ENCODE measurements at regions not wholly inside any gene's neighbourhood (a gene's known extent, or its start where the extent isn't known, plus 50 kb on each side); places are given as distances from the start of the nearest gene placed in this dataset.
"Not testable (repeated sequence)": the region's sequence is repeated elsewhere in the genome, so short reads cannot be mapped to it uniquely, and the experiment has no call there.

DNA sequence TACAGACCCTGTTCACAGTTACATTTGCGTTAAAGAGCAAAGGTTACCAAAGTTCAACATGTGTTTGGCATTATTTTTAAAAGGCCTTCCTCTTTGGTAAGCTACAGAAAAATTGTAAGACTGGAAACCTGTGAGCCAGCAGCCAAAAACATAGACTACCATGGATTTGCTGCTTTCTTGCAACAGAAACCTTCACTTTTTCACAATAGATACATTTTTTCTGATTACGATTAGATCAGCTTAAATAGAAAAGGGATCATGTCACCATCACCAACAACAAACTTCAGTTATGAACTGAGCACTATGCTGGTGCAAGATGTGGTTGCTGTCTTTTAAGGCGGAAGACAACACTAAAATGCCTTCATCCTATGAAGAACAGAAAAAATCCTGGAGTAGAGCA, 112.3 kb upstream of the MARCKS start:
- no peak for DNase-seq

DNA sequence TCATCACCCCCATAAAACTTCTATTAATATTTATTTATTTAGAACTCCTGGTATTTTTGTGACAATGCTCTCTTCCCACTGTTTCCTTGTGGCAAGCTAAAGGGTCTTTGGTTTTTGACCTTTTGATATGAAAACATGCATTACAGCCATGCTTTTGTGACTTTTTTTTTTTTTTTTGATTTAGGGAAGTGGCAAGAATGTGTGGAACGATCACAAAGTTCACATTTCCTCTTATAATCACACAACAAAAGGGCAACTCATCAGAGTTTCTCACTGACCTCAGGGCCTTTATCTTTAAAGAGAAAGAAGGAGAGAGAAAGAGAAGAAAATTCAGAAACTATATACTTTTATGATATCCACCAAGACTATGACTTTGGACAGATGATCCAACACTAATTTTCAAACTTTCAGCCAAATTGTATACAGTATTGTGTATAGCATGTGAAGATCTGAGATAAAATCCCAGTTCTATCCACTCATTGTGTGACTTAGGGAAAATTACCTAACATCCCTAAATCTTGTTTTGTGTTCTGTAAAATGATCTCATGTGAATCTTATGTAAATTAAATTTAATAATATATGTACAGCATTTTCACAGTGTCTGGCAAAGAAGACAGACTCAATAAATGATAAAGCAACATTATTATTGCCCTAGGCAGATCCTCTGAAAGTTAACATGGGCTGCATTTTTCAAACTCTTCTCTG, 106.8 kb upstream of the MARCKS start:
- no peak for DNase-seq

DNA sequence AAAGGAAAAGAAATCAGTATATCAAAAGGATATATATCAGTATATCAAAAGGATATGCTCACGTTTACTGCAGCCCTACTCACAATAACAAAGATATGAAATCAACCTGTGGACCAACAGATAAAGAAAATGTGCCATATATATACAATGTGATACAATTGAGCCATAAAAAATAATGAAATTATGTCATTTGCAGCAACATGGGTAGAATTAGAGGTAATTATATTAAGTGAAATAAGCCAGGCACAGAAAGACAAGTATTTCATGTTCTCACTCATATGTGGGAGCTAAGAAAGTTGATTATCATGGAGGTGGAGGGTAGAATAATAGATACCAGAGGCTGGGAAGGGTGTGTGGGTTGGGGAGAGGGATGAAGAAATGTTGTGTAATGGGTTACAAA, 102.9 kb upstream of the MARCKS start:
- no peak for DNase-seq

DNA sequence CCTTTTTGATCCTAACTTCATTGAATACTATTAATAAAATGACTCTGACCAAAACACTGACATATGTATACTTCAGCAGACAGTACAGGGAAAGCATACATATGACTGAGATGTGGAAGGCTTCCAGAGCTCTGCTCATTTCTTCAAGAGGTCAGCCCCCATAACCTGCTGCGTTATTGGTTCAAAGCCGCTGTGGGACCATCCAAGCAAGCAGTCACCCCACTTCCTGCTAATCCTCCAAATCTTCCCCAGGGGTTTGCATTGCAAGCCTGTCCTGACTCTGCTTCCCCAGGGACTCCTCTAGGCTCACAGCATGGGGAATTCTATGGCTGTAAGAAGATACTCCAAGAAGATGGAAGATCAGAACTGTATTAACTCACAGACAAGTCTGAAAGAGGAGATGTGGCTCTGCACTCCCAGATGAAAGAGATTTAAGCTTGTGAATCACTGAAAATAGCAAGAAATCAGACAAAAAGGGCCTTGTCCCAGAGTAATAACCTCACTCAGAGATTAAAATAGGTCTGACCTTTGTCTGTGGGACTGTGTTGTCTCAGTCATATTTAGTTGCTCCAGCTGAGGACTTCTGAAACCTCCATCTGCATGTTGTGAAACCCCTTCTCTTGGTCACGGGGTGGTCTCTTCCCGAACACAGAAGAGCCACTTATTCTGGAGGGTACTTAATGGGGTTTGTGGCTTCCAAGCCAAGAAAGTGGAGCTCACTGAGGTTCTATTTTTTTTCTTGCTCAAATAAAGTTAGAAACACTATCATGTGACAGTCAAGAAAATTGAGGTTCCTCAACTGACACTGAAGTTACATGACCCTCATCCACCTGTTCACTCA, 101.5 kb upstream of the MARCKS start:
- DNase-seq: peak; percentile 9

DNA sequence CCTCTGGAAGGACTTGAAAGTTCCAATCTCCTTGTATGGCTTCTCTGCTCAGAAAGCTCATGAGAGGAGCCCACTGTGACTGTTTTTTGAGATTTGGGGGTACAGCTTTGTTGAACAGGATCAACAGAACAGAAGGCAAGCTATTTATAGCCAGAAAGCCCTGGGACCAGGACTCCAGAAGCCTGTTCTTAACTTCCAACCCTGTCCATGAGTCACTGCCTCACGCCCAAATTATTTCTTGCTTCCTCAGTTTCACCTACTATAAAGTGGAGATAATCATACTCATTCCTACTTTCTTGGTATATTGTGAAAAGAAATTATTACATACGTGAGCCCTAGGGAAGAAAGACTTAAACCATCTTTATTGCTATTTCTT, 100.9 kb upstream of the MARCKS start:
- no peak for DNase-seq

DNA sequence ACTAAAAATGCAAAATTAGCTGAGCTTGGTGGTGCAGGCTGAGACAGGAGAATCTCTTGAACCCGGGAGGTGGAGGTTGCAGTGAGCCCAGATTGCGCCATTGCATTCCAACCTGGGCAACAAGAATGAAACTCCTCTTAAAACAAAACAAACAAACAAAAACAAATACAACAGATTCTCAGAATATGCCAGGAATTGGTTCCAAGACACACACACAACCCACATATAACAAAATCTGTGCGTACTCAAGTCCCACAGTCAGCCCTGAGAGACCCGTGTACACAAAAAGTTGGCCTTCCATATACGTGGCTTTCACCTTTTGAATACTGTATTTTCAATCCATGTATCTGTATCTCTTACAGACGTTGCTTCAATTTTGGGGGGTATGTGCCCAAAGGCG, 98.9 kb upstream of the MARCKS start:
- DNase-seq: no peak

DNA sequence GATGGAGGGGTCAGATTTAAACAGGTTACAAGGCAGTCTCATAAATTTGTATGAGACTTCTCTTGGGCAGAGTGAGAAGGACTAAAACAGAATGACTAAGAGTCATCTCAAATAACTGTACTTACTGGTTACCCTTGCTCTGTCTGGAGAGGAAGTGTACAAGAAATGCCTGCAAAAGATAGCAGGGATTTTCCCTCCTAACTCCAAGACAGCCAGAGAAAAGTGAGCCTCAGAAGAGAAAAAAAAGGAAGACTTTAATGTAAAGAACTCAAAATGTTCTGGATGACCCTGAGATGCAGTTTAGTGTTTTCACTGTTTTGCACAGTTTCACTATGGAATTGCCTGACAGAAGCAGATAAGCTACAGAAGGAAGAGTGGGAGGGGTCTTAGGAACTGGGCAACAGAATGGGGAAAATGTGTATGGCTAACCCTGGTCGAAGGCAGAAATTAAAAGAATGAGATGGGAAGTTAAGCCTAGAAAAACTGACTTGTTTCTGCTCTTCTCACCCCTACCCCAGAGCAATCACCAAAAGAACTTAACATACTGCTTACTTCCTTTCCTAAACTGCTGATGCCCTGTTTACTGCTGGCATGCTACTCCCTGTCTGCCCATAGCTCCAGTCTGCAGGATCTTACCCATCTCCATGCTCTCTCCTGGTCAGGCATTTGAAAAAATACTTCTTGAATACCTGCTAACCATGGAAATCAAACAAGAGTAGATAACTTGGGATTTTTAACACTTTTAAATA, 98.1 kb upstream of the MARCKS start:
- DNase-seq: no peak

DNA sequence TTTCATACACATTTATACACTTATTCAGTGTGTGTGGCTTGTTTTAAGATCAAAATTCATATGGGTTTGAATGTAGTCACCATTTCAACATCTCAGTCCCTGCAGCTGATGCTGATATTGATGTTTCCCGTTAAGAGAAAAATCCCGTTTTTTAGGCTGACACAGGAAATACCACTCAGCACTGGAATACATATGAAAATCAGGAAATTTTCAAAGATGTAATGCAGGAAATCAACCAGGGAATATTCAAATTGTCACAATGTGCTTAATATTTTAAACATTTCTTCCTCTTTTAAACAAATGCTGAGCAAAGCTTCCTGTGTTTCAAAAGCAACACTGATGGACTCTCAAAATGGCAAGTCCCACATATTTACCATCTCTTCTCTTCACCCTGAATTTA, 94.5 kb upstream of the MARCKS start:
- no peak for DNase-seq

DNA sequence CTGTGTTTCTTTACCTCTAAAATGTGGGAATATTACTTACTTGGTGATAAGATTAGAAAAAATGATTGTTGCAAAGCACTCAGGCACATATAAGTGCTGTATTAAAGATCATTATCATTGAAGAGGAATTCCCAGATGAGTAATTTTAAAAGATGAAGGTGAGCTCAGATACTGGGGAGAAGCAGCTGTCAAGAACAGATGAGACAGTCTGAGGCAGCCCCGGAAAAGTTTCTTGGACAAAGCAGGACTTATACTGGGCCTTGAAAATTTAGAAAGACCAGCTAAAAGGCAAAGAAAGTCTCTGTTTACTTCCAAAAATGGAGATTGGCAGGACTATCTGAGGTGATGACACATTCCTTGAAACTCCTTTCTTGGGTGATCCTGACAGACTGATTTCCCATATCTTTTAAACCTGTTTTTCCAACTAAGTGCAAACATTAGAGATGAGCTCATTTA, 93.8 kb upstream of the MARCKS start:
- DNase-seq: no peak

DNA sequence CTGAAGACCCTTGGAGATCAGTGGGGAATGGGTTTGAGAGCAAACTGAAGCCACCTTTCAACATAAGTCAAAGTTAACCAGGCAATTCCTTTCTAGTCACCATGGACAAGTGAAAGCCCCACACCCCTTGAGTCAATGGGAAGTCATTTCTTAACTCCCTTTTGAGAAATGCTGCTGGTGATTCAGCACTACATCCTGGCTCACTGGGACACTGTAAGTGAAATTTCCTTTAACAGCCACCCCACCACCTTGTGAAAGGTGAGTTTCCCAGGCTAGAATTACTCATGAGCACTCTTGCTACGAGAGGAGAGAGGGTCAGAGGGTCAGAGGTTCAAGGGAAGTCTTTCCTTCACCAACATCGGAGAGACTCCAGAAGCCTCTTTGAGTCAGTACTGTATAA, 93.3 kb upstream of the MARCKS start:
- DNase-seq: no peak

DNA sequence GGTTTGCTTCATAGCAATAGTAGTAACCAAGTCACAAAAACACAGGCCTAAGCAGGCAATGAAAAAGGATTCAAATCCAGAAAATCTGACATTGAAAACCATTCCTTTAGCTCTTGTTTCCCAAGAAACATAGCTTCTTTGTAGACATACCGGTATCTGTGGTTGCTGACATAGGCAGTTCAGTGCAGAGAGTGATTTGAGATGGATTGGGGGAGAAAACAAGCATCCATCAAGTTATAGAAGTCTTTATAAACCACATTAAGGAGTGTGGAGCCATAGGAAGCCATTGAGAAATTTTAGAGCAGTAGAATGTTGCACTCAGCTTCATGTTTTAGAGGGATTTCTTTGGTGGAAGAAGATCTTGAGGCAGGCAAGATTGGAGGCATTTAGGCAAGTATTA, 91.2 kb upstream of the MARCKS start:
- DNase-seq: no peak

DNA sequence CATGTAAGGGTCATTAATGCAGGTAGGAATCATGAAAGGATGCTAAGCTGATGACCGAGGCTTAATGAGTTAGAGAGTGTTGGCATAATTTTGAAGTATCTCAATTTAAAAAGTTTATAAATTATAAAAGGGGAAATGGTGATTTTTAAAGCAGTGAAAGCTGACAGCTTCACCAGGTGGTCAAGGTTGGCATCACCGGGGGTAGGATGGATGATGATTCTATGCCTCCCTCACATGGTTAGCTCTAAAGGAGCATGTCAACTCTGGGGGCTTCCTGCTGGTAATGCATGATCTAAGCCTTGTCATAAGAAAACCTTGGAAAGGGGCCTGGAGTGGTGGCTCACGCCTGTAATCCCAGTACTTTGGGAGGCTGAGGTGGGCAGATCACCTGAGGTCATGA, 89.2 kb upstream of the MARCKS start:
- DNase-seq: no peak

DNA sequence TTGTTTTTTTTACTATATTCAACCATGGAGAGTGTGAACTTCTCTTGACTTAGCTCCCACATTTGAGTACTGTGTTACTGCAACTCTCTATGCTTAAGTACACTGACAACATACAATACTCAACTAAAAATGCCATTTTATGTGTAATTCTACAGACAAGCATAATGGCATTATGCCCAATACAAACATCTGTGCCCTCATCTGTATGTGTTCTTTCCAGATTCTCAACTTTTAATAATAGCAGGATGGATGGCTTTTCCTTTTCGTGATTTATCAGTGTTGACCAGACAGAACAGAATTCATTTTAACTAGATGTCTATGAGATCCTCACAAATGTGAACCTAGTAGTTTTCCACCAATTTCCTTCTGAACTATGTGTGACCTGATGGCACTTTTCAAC, 84.2 kb upstream of the MARCKS start:
- no peak for DNase-seq

DNA sequence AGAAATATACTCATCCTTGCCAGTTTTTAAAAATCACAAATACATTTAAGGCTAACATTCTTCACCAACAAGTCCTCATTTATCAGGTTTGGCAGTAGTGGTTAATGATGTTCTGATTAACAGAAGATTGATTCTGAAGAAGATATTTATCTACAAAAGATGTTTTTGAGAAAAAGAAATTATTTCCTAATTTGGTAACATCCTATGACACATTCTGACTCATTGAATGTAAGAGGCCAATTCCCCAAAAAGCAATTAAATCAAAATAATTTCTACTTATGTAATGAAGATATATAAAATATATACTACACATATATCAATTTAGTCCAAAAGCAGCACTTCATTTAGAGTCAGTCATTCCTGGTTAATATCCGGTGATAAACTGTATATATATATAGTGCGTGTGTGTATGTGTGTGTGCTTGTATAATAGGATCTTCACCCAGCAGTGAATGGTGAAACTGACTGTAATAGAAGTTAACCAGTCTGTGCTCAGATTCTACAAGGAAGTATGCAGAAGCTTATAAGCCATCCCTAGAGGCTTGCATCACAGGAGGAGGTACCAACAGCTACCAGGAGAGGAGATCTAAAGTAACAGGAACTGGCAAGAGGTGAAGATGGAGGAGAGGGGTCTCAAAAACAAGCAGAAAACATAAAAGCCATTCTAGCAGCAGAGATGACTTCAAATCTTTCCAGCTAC, 82.9 kb upstream of the MARCKS start:
- no peak for DNase-seq

DNA sequence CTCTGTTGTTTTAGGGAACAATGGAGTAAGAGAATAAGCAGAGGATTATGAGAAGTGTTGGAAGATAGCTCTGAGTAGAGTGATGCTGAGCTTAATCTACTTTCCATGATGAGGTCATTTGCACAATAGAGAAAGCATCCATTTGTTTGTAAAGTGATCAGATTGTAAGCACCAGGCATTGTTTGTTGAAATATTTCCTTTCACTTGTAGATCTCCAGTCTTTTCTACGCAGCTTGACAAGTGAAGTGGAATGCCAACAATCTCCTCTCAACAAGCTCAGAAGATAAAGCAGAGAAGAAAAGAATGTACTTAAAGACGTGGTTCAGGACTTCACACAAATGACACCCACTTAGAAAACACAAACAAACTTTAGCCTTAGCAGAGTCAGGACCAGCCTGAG, 80.1 kb upstream of the MARCKS start:
- no peak for DNase-seq

DNA sequence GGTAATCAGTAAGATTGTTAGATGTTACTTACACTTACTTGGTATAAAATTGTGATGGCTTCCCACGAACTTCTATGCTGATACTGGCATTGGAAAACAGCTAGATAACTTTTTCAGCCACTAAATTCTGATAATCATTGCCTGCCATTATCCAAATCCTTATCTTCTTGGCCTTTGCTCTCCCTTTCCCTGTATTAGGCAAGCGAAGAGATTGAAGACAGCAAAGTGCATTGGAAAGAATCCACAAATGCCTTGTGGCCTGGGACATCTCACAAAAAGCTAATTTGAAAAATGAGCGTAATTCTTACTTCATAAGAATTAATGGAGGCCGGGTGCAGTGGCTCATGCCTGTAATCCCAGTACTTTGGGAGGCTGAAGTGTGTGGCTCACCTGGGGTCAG, 79.5 kb upstream of the MARCKS start:
- no peak for DNase-seq

DNA sequence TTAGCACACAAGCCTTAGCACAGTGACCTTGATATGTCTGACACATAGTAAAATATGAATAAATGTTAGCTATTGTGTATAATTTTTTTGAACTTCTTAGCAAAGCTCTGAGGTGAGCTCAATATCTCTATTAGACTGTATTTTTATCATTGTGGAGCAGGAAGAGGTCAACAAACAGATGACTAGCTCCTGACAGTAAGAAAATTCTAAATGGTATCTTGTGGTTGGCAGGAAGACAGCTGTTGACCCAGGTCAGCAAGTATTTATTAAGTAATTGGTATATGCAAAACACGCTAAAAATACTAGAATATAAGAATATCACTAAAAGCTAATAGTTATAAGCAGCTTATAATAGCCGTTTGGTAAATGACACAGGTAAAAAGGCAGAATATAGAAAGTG, 77.5 kb upstream of the MARCKS start:
- no peak for DNase-seq

DNA sequence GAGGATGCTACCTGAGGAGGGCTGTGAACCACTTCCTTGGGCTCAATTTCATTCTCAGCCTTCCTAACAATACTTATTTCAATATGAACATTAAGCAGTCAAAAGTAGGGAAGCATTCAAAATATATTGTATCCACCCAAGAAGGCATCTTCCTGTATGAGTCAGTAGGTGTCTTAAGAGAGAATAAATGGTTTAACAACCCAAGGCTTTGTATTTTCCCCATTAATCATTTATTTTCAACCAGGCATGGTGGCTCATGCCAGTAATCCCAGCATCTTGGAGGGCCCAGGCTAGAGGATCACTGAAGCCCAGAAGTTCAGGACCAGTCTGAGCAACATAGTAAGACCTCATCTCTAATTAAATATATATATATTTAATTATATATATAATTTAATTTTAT, 74.5 kb upstream of the MARCKS start:
- DNase-seq: no peak

DNA sequence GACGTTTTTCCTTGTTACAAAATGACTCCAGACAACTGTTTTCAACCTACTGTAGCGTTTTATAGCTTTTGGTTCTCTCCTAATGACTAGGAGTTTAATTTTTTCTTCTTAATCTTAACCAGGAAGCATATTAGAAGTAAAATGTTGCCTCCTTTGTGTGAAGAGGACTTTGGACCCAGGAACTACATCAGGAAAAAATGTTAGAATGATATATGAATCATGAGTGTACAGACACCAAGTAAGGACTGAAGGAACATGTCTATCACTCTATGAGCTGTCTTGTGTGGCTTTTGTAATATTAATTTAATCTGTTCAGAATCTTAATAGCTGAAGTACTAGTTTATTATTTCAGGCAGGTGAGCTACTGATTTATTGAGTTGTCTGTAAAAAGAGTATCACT, 71.0 kb upstream of the MARCKS start:
- no peak for DNase-seq

DNA sequence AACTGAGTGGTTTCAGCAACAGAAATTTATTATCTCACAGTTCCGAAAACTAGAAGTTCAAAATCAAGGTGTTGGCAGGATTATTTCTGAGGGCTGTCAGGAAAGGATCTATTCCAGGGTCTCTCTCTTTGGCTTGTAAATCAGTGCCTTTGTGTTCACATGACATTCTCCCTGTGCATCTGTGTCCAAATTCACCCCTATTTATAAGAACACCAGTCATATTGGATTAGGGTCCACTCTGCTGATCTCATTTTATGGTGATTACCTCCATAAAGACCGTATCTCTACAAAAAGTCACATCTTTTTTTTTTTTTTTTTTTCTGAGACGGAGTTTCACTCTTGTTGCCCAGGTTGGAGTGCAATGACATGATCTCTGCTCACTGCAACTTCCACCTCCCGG, 68.6 kb upstream of the MARCKS start:
- DNase-seq: no peak

DNA sequence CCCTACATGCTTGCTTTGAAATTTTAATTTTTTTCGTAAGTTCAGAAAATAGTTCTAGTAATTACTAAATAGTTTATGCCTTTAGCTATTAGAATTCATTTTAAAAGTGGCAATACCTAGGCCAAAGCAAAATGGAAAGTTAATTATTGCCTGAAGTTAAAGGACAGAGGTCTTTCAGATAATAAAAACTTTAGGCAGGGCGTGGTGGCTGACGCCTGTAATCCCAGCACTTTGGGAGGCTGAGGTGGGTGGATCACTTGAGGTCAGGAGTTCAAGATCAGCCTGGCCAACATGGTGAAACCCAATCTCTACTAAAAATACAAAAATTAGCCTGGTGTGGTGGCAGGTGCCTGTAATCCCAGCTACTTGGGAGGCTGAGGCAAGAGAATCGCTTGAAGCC, 65.9 kb upstream of the MARCKS start:
- DNase-seq: not testable (repeated sequence)

DNA sequence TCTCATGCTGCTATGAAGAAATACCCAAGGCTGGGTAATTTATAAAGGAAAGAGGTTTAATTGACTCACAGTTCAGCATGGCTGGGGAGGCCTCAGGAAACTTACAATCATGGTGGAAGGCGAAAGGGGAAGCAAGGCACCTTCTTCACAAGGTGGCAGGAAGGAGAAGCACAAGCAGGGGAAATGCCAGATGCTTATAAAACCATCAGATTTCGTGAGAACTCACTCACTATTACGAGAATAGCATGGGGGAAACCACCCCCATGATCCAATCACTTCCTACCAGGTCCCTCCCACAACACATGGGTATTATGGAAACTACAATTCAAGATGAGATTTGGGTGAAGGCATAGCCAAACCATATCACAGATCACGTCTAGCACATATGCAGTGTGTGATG, 61.8 kb upstream of the MARCKS start:
- not testable (repeated sequence) for DNase-seq

DNA sequence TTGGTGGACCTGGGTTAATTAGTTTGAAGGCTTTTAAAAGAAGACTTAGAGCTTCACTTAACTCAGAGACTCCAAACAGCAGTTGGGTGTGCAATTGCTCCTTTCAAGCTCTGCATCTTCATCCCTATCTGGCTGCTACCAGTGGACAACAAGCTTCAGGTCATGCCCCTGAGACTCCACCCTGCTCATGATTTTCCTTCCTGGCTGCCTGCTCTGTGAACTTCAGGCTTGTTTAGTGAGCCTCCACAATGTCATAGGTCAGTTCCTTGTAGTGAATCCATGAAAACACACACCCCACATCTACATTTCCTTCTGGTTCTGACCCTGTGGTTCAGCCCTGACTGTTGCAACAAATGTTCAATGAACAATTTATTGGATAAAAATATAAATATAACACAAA, 61.1 kb upstream of the MARCKS start:
- no peak for DNase-seq

Data from NCI-H2171 (cell line).